HG02943 (cell line): ENCODE measurements at regions not wholly inside any gene's neighbourhood (a gene's known extent, or its start where the extent isn't known, plus 50 kb on each side); places are given as distances from the start of the nearest gene placed in this dataset.

Experiments used
- ATAC-seq: cut with Tn5 transposase; IDR thresholded peaks from one replicate; pipeline ENCODE4 v1.9.1; 2021; ENCODE audit warnings: mild to moderate bottlenecking, low read depth, moderate library complexity; ENCODE audit not compliant: unreplicated experiment

- no peak for ATAC-seq
Observed at GRCh38 chr1:116260621-116261020, 112.4 kb upstream of the ATP1A1 start.

GRCh38 chr1:116261227-116261626 is 111.8 kb upstream of the ATP1A1 start:
- ATAC-seq = no peak

DNA sequence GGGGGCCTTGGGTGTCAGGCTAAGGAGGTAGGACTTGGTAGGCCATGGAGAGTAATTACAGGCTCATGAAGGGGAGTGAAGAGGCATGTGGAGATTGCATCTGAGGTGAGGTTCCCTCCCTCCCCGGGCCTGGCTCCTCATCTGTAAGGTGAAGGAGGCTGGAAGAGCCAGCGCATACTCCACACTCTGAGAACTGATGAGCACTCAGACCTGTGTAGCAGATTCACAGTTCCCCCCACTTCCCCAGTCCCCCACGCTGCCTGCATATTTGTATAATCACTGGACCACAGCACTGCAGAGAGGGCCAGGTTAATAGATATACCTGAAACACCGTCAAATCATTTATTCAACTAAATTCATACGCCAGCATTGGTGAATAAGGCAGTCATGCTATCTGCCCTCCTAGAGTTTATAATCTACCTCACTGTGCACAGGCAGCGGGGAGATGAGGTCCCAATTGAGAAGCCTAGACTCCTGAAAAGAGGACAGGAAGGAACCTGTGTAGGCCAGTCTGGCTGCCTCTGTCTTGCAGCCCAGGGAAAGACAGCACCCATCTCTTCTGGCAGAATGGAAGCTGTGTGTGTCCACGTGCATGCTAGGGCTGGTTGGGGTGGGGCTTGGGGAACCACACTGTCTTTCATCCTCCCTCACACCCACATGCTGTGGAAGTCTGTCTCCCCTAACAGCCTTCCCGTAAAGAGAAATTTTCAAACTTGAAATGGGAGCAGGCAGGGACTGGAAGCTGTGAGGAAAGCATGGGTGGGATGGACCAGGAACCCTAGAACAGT is 110.6 kb upstream of the ATP1A1 start:
- no peak for ATAC-seq

- no peak for ATAC-seq
Observed at GRCh38 chr1:116262995-116263385, 110.1 kb upstream of the ATP1A1 start.

- no peak for ATAC-seq
Observed at GRCh38 chr1:116265931-116266863, 106.8 kb upstream of the ATP1A1 start.

GRCh38 chr1:116266864-116267212 is 106.2 kb upstream of the ATP1A1 start:
- ATAC-seq = no peak

GRCh38 chr1:116268211-116268610 is 104.8 kb upstream of the ATP1A1 start:
- no peak for ATAC-seq

- ATAC-seq = no peak
Observed at GRCh38 chr1:116270316-116271057, 102.6 kb upstream of the ATP1A1 start.

- no peak for ATAC-seq
Observed at GRCh38 chr1:116273042-116273783, 99.8 kb upstream of the ATP1A1 start.

- no peak for ATAC-seq
Observed at GRCh38 chr1:116276532-116276931, 96.5 kb upstream of the ATP1A1 start.

- ATAC-seq = no peak
Observed at GRCh38 chr1:116277840-116278540, 95.1 kb upstream of the ATP1A1 start.

DNA sequence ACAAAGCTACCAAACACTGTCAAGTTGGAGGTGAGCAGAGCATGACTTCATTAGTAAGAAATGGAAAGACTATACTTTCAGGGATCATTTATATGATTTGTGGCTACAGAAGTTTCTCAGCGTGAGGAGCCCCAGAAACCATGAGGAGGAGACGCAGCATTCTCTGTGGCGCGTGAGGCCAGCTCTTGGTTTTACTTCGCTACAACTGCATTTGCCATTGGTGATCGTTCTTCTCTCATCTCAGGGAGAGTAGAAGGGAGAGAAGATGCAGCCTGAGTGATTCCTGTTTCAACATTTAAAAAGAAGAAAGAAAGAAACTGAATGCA is 94.5 kb upstream of the ATP1A1 start:
- ATAC-seq = no peak

- ATAC-seq = no peak
Observed at GRCh38 chr1:116279715-116280114, 93.3 kb upstream of the ATP1A1 start.

DNA sequence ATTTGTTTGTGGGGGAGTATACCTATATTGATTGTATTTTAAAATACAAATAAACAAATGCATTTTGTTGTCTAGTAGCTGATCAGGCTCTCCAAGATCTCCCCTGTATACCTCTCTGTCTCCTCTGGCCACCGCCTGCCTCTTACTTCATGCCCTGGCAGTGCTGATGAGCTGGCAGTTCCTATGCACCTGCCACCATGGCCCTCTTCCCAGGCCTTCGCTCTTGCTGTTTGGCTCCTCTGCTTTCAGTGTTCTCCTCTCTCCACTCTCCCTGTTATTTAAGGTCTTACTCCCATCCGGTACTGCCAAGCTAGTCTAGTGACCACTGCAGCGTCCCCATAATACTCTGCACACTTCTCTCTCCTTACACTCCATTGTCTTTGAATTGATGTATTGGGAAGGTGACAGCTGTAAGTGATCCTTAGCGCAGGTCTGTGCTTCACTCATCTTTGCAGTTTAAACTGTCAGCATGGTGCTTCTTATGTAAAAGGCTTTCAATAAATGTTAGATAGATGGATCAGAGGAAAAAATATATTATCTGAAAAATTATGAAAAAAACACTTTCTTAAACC is 88.1 kb upstream of the ATP1A1 start:
- no peak for ATAC-seq

DNA sequence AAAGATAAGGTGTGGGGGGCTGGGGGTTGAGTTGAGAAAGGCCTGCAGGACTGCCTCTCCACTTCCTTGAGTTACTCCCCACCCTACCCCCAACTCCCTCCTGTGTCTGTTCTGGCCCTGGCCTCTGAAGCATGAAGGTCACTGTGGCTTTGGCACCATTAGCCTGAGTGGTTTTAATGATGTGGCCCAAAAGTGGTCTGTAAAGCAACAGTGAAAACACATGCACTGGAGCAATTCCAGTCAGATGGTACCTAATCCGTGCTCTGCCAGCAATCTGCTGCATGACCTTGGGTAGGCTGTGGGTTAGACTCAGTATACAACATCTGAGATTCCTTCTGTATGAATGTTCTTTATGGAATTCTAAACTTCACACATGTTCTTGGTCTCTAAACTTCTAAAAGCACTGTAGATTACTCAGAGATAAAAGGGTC is 86.5 kb upstream of the ATP1A1 start:
- ATAC-seq = no peak

- no peak for ATAC-seq
Observed at GRCh38 chr1:116287341-116288200, 85.5 kb upstream of the ATP1A1 start.

DNA sequence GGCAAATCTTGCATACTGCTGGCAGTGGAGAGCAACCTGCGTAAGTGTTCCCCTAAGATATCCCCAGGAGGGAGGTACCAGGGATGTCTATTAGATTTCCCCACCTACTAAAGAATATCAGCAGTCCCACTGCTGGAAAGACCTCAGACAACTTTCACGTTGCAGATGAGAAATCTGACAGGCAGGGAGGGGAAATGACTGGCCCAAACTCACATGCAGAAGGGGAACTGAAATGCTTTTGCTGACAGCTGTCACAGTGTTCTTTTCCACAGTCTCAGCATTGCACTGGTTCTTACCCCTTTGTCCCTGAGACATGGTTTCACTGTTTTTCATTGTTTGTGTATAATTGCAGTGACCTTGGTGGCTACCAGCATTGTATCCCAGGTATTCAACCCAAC is 84.8 kb upstream of the ATP1A1 start:
- peak; percentile 80 for ATAC-seq

- ATAC-seq = no peak
Observed at GRCh38 chr1:116289193-116289592, 83.9 kb upstream of the ATP1A1 start.
